ENCODE measurements at regions not wholly inside any gene's neighbourhood (a gene's known extent, or its start where the extent isn't known, plus 50 kb on each side); places are given as distances from the start of the nearest gene placed in this dataset.

DNA sequence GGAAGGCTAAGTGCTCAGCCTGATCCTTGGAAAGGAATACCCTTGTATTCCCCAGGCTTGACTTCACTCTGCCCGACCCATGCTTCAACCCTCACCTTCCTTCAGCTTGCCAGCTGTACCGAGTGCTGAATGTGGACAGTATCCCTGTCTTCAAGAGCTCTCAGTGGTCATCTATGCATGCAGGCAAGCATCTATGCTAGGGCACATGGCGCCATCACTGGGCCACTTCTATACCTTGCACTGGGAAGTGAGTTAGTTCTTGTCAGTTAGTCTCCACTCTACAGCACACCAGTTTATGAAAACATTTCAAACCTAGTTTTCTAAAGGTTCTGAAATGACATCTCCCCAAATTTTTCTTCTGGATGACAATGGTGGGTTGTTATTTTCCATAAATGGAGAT is 82.0 kb upstream of the MYRIP start:
- ChIA-PET POLR2A (interaction anchor here (1.1 kb wide), 1 partner anchor 14 kb away, joined by 3 read pairs; no protein-coding TSS in a partner anchor), CTCF (ENCODE audit: low intra/inter-chr PET ratio) (interaction anchor here (0.9 kb wide), 1 partner anchor 186 kb away, joined by 7 read pairs; no protein-coding TSS in a partner anchor)
- Histone ChIP-seq H3K4me2 (ENCODE audit: insufficient read depth, low read length) (no peak overlapping the region), H3K36me3 (ENCODE audit: control insufficient read depth, insufficient read depth, low read length) (no peaks in the 10 kb centered on the region), H3K4me3 (no peak overlapping the region), H3K9me3 (replicated peaks; ENCODE audit: control insufficient read depth, insufficient read depth, low read depth, low read length) (no peaks in the 10 kb centered on the region), H2AFZ (ENCODE audit: low read depth, low read length) (no peak overlapping the region), H3K9ac (ENCODE audit: insufficient read depth in 1 of 2, low read depth in 2 of 2, low read length in 2 of 2) (no peak overlapping the region), H3K27me3 (ENCODE audit: control insufficient read depth in 2 of 2, insufficient read depth in 2 of 2, low read length in 2 of 2) (no peaks in the 10 kb centered on the region; a peak in 1 of 5 replicates), H3K27ac (ENCODE audit: extremely low read depth, low read depth, low read length) (no peak overlapping the region), H3K4me1 (replicated peaks in 1 of 2; ENCODE audit: control insufficient read depth in 2 of 2, insufficient read depth in 2 of 2, low read length in 2 of 2) (no peaks in the 10 kb centered on the region), H3K79me2 (ENCODE audit: control insufficient read depth, insufficient read depth, low read length) (no peaks in the 10 kb centered on the region), H4K20me1 (replicated peaks; ENCODE audit: control insufficient read depth, insufficient read depth, low read length) (no peaks in the 10 kb centered on the region), H3K9me1 (ENCODE audit: control insufficient read depth, insufficient read depth, low read length) (no peaks in the 10 kb centered on the region)
- intact Hi-C loops (cut with micrococcal nuclease) (loop anchor here (5.0 kb wide), 1 partner anchor 185 kb away; no protein-coding TSS in a partner anchor), in situ Hi-C loops (cut with MboI) (no loop called here)
- FAIRE-seq (peak; percentile 71), DNase-seq (ENCODE audit: extremely low read depth in 1 of 4, low spot score in 3 of 4) (peak in 1 of 4 experiments; percentile 23), ATAC-seq (peak; percentile 74)
- BruUV-seq (replicated peaks) = no TSS peak
- 0% methylated on average over 3 of the region's 3 CpGs for WGBS (ENCODE audit: insufficient coverage, low coverage, missing lambda C conversion rate)
- TF ChIP-seq ZFP30 (CRISPR knock-in tag; IDR thresholded peaks at IDR 0.05; ENCODE audit: borderline replicate concordance) (no peak), FOXJ2 (tag; IDR thresholded peaks at IDR 0.05) (no peak), ZFPM2 (CRISPR knock-in tag; IDR thresholded peaks at IDR 0.05) (no peak), CTCF (IDR thresholded peaks at IDR 0.05 in 2 of 3, conservative IDR thresholded peaks at IDR 0.05 in 1 of 3; ENCODE audit: insufficient read depth in 2 of 3, low read depth in 1 of 3, low read length in 3 of 3) (peak; percentile 47 to 58 (median 54)), ETV1 (tag; conservative IDR thresholded peaks at IDR 0.05; ENCODE audit: low read depth) (no peak), BCOR (IDR thresholded peaks at IDR 0.05) (no peak), ZNF146 (CRISPR knock-in tag; IDR thresholded peaks at IDR 0.05; ENCODE audit: unreplicated experiment) (no peak), ETV6 (IDR thresholded peaks at IDR 0.05; ENCODE audit: borderline replicate concordance in 1 of 2, low read depth in 2 of 2, low read length in 1 of 2) (no peak), ETV6 (CRISPR knock-in tag; IDR thresholded peaks at IDR 0.05; ENCODE audit: borderline replicate concordance) (no peak), MAFK (IDR thresholded peaks at IDR 0.05; ENCODE audit: low read length) (no peak), ZNF75A (CRISPR knock-in tag; IDR thresholded peaks at IDR 0.05) (no peak), MCM2 (IDR thresholded peaks at IDR 0.05; ENCODE audit: low read depth) (no peak), HDGF (IDR thresholded peaks at IDR 0.05) (no peak), GABPB2 (CRISPR knock-in tag; conservative IDR thresholded peaks at IDR 0.05) (no peak), ZNF217 (CRISPR knock-in tag; IDR thresholded peaks at IDR 0.05) (no peak), EP400 (IDR thresholded peaks at IDR 0.05) (no peak), EWSR1 (IDR thresholded peaks at IDR 0.05; ENCODE audit: borderline replicate concordance, low read depth, partially characterized antibody) (no peak), HDAC6 (IDR thresholded peaks at IDR 0.05; ENCODE audit: low read depth, low read length) (no peak), L3MBTL2 (IDR thresholded peaks at IDR 0.05) (no peak), GTF2A2 (tag; IDR thresholded peaks at IDR 0.05) (no peak), RAD21 (CRISPR knock-in tag; conservative IDR thresholded peaks at IDR 0.05 in 1 of 2, IDR thresholded peaks at IDR 0.05 in 1 of 2) (peak; percentile 41 to 50; a peak in 3 of 4 replicates)
- TF ChIP-seq, protein P1, sequence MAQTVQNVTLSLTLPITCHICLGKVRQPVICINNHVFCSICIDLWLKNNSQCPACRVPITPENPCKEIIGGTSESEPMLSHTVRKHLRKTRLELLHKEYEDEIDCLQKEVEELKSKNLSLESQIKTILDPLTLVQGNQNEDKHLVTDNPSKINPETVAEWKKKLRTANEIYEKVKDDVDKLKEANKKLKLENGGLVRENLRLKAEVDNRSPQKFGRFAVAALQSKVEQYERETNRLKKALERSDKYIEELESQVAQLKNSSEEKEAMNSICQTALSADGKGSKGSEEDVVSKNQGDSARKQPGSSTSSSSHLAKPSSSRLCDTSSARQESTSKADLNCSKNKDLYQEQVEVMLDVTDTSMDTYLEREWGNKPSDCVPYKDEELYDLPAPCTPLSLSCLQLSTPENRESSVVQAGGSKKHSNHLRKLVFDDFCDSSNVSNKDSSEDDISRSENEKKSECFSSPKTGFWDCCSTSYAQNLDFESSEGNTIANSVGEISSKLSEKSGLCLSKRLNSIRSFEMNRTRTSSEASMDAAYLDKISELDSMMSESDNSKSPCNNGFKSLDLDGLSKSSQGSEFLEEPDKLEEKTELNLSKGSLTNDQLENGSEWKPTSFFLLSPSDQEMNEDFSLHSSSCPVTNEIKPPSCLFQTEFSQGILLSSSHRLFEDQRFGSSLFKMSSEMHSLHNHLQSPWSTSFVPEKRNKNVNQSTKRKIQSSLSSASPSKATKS (CRISPR knock-in tag; IDR thresholded peaks at IDR 0.05) = no peak

All from K562 (cell line).